HT-29 (cell line): ENCODE measurements at regions not wholly inside any gene's neighbourhood (a gene's known extent, or its start where the extent isn't known, plus 50 kb on each side); places are given as distances from the start of the nearest gene placed in this dataset.
A peak's percentile ranks its signal among the peaks of the same experiment; 100 is the strongest.
"Not testable (repeated sequence)": the region's sequence is repeated elsewhere in the genome, so short reads cannot be mapped to it uniquely, and the experiment has no call there.

ENCODE experiments used
- DNase-seq: peaks from one replicate; pipeline ENCODE4 v3.0.0-alpha.2; 2015; ENCODE audit warnings: low spot score

GRCh38 chr12:22115711-22116110, 69.7 kb downstream of the CMAS start:
- DNase-seq: no peak

GRCh38 chr12:22116376-22116775, 70.4 kb downstream of the CMAS start:
- DNase-seq: no peak

- DNase-seq: no peak
Measured at GRCh38 chr12:22117563-22118237, 71.7 kb downstream of the CMAS start.

- no peak for DNase-seq
Measured at GRCh38 chr12:22118238-22118790, 72.3 kb downstream of the CMAS start.

GRCh38 chr12:22121224-22121623, 75.2 kb downstream of the CMAS start:
- DNase-seq: peak; percentile 41

- no peak for DNase-seq
Measured at GRCh38 chr12:22122359-22122758, 76.3 kb downstream of the CMAS start.

- no peak for DNase-seq
Measured at GRCh38 chr12:22124987-22125386, 79.0 kb downstream of the CMAS start.

GRCh38 chr12:22126101-22126500, 80.1 kb downstream of the CMAS start:
- DNase-seq: not testable (repeated sequence)

GRCh38 chr12:22126758-22127157, 80.7 kb downstream of the CMAS start:
- no peak for DNase-seq

- DNase-seq: no peak
Measured at GRCh38 chr12:22130671-22131070, 84.7 kb downstream of the CMAS start.

GRCh38 chr12:22136604-22137117, 90.6 kb downstream of the CMAS start:
- not testable (repeated sequence) for DNase-seq
